GM12878 (cell line): ENCODE measurements at regions not wholly inside any gene's neighbourhood (a gene's known extent, or its start where the extent isn't known, plus 50 kb on each side); places are given as distances from the start of the nearest gene placed in this dataset.

Source experiments
- BCL11A ChIP-seq: IDR thresholded peaks from 2 replicates; pipeline ENCODE4 v1.6.1; 2011; ENCODE audit warnings: low read depth, low read length
- CREB1 ChIP-seq: IDR thresholded peaks from 2 replicates; pipeline ENCODE4 v1.6.1; 2012; ENCODE audit warnings: low read depth, mild to moderate bottlenecking, inconsistent platforms
- CTCF ChIP-seq, 3 experiments: IDR thresholded peaks in 2 of 3; conservative IDR thresholded peaks in 1 of 3; 2 replicates each; pipeline ENCODE4 v1.5.1; 2011; ENCODE audit warnings: low read depth in 3 of 3, low read length in 3 of 3, mild to moderate bottlenecking in 3 of 3, control low read depth in 2 of 3, moderate library complexity in 2 of 3, inconsistent platforms in 1 of 3, mixed read lengths in 1 of 3; ENCODE audit not compliant: control insufficient read depth in 2 of 3, insufficient read depth in 1 of 3; ENCODE audit errors: extremely low read depth in 1 of 3
- EED ChIP-seq: sonication (generic); IDR thresholded peaks from 2 replicates; pipeline ENCODE4 v1.6.1; 2016; ENCODE audit warnings: antibody characterized with exemption, low read depth
- EP300 ChIP-seq, 2 experiments: fragments of 150-350 bp in 1 of 2; IDR thresholded peaks; 2 replicates each; pipeline ENCODE4 v1.6.1; 2011 to 2012; ENCODE audit warnings: low read depth in 2 of 2, low read length in 2 of 2, borderline replicate concordance in 1 of 2, improper control_type of control experiment in 1 of 2, inconsistent platforms in 1 of 2; ENCODE audit not compliant: control insufficient read depth in 1 of 2
- EZH2 ChIP-seq: IDR thresholded peaks from 2 replicates; pipeline ENCODE4 v1.6.1; 2012; ENCODE audit warnings: low read depth, mild to moderate bottlenecking, control low read depth, inconsistent platforms, low read length, borderline replicate concordance; ENCODE audit not compliant: control insufficient read depth
- NR2F1 ChIP-seq: fragments of 450-650 bp; conservative IDR thresholded peaks from 2 replicates; pipeline ENCODE4 v1.6.1; 2017; ENCODE audit warnings: mild to moderate bottlenecking
- RAD21 ChIP-seq: IDR thresholded peaks from 2 replicates; pipeline ENCODE4 v1.6.1; 2011; ENCODE audit warnings: mild to moderate bottlenecking, low read depth, low read length, moderate library complexity; ENCODE audit not compliant: insufficient read depth
- RCOR1 ChIP-seq: conservative IDR thresholded peaks from 2 replicates; pipeline ENCODE4 v1.6.1; 2012; ENCODE audit warnings: low read depth, low read length, improper control_type of control experiment
- SIN3A ChIP-seq: IDR thresholded peaks from 2 replicates; pipeline ENCODE4 v1.6.1; 2012; ENCODE audit warnings: low read depth, low read length, improper control_type of control experiment
- YY1 ChIP-seq: IDR thresholded peaks from 2 replicates; pipeline ENCODE4 v1.6.1; 2011; ENCODE audit warnings: low read depth, mild to moderate bottlenecking, low read length
- TF ChIP-seq, protein P1 (sequence below): IDR thresholded peaks from 2 replicates; pipeline ENCODE4 v1.6.1; 2011; ENCODE audit warnings: borderline replicate concordance, low read depth, mild to moderate bottlenecking, moderate library complexity, mixed read lengths, low read length; ENCODE audit not compliant: insufficient read depth; ENCODE audit errors: extremely low read length

- TF ChIP-seq CREB1 = no peak
- TF ChIP-seq CTCF (IDR thresholded peaks at IDR 0.05 in 2 of 3, conservative IDR thresholded peaks at IDR 0.05 in 1 of 3; ENCODE audit: control insufficient read depth in 2 of 3, extremely low read depth in 1 of 3, insufficient read depth in 1 of 3, low read depth in 3 of 3, low read length in 3 of 3) = no peak
- TF ChIP-seq SIN3A = no peak
- no peak for TF ChIP-seq EP300 (IDR thresholded peaks at IDR 0.05; ENCODE audit: borderline replicate concordance in 1 of 2, control insufficient read depth in 1 of 2, low read depth in 2 of 2, low read length in 2 of 2)
- TF ChIP-seq RCOR1 = no peak
- TF ChIP-seq, protein P1, sequence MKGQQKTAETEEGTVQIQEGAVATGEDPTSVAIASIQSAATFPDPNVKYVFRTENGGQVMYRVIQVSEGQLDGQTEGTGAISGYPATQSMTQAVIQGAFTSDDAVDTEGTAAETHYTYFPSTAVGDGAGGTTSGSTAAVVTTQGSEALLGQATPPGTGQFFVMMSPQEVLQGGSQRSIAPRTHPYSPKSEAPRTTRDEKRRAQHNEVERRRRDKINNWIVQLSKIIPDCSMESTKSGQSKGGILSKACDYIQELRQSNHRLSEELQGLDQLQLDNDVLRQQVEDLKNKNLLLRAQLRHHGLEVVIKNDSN = no peak
- no peak for TF ChIP-seq EZH2
- TF ChIP-seq BCL11A = no peak
- no peak for TF ChIP-seq EED
- TF ChIP-seq NR2F1 = no peak
- TF ChIP-seq RAD21 = no peak
- TF ChIP-seq YY1 = no peak
Observed at GRCh38 chr2:107002735-107003134, 116.8 kb upstream of the ST6GAL2 start.
